ENCODE measurements at regions not wholly inside any gene's neighbourhood (a gene's known extent, or its start where the extent isn't known, plus 50 kb on each side); places are given as distances from the start of the nearest gene placed in this dataset.

DNA sequence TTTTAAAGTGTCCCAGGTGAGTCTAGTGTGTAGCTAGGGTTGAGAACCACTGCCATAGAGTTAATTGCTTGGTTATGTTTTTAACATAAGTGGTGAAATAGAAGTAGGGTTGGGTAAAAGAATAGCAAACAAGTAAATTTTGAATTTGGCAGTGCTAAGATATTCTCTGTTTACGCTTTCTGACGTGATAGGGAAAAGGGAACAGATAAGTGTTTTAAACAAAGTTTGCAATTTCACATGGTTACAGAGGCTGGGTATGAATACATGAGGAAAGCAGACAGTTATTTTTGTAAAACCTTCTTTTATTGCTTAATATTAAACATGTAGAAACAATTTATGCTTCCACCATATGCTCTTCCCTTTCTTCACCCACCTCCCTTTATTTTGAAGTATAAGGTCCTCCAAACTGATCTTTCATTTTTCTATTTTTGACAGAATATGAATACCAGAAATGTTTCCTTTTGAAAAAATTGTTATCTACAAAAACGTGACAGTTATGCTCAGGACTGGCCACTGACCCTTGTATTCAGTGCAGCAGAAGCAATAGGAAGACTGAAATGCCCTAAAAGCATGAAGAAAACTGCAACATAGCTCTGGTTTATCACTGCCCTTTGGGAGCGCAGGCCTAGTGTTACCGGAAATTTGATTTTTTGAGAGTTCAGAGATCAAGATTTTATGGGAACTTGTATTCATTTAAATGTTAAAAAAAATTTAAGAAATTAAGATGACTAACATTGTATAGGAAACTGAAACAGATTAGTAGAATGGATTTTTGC lies 214.4 kb upstream of the ARSJ start:
- Histone ChIP-seq H3K4me1 (ENCODE audit: insufficient read depth, insufficient read length) (no peaks in the 10 kb centered on the region), H3K27me3 (ENCODE audit: insufficient read depth, insufficient read length) (no peaks in the 10 kb centered on the region), H3K9me3 (ENCODE audit: insufficient read depth, low read length) (no peaks in the 10 kb centered on the region), H3K9ac (ENCODE audit: insufficient read length, low read depth) (no peak overlapping the region), H3K4me3 (ENCODE audit: insufficient read length, low read depth) (no peak overlapping the region), H3K36me3 (ENCODE audit: insufficient read depth, insufficient read length, low read length) (no peaks in the 10 kb centered on the region)
- DNase-seq (ENCODE audit: low read depth, low spot score), result no peak
- TF ChIP-seq YY1 (IDR thresholded peaks at IDR 0.05; ENCODE audit: insufficient read depth, insufficient read length) (no peak), SUZ12 (IDR thresholded peaks at IDR 0.05; ENCODE audit: extremely low read depth, insufficient read depth, insufficient read length) (no peak), ZNF274 (IDR thresholded peaks at IDR 0.05; ENCODE audit: low read depth, low read length) (no peak)

- Histone ChIP-seq H3K9me3 (ENCODE audit: insufficient read depth, low read length) (no peaks in the 10 kb centered on the region), H3K4me1 (ENCODE audit: insufficient read depth, insufficient read length) (no peaks in the 10 kb centered on the region), H3K27me3 (ENCODE audit: insufficient read depth, insufficient read length) (no peaks in the 10 kb centered on the region), H3K4me3 (ENCODE audit: insufficient read length, low read depth) (no peak overlapping the region), H3K36me3 (ENCODE audit: insufficient read depth, insufficient read length, low read length) (no peaks in the 10 kb centered on the region), H3K9ac (ENCODE audit: insufficient read length, low read depth) (no peak overlapping the region)
- TF ChIP-seq YY1 (IDR thresholded peaks at IDR 0.05; ENCODE audit: insufficient read depth, insufficient read length), result no peak
- DNase-seq (ENCODE audit: low read depth, low spot score), result no peak
These were observed 217.2 kb upstream of the ARSJ start for GRCh38 chr4:114196606-114197005.

GRCh38 chr4:114200026-114200425 lies 220.6 kb upstream of the ARSJ start:
- Histone ChIP-seq H3K27me3 (ENCODE audit: insufficient read depth, insufficient read length) (no peaks in the 10 kb centered on the region), H3K4me1 (ENCODE audit: insufficient read depth, insufficient read length) (no peaks in the 10 kb centered on the region), H3K9me3 (ENCODE audit: insufficient read depth, low read length) (no peaks in the 10 kb centered on the region), H3K36me3 (ENCODE audit: insufficient read depth, insufficient read length, low read length) (no peaks in the 10 kb centered on the region), H3K4me3 (ENCODE audit: insufficient read length, low read depth) (no peak overlapping the region), H3K9ac (ENCODE audit: insufficient read length, low read depth) (no peak overlapping the region)
- DNase-seq (ENCODE audit: low read depth, low spot score), result no peak
- no peak for TF ChIP-seq ZNF274 (IDR thresholded peaks at IDR 0.05; ENCODE audit: low read depth, low read length)
- TF ChIP-seq YY1 (IDR thresholded peaks at IDR 0.05; ENCODE audit: insufficient read depth, insufficient read length), result no peak
- no peak for TF ChIP-seq SUZ12 (IDR thresholded peaks at IDR 0.05; ENCODE audit: extremely low read depth, insufficient read depth, insufficient read length)

GRCh38 chr4:114205261-114205660 lies 225.8 kb upstream of the ARSJ start:
- H3K9me3 ChIP-seq (ENCODE audit: insufficient read depth, low read length), result no peaks in the 10 kb centered on the region
- no peak for DNase-seq (ENCODE audit: low read depth, low spot score)
- no peak for TF ChIP-seq YY1 (IDR thresholded peaks at IDR 0.05; ENCODE audit: insufficient read depth, insufficient read length)
- TF ChIP-seq ZNF274 (IDR thresholded peaks at IDR 0.05; ENCODE audit: low read depth, low read length), result no peak
- TF ChIP-seq SUZ12 (IDR thresholded peaks at IDR 0.05; ENCODE audit: extremely low read depth, insufficient read depth, insufficient read length), result no peak

GRCh38 chr4:114208574-114209151 lies 229.2 kb upstream of the ARSJ start:
- TF ChIP-seq ZNF274 (IDR thresholded peaks at IDR 0.05; ENCODE audit: low read depth, low read length) (no peak), SUZ12 (IDR thresholded peaks at IDR 0.05; ENCODE audit: extremely low read depth, insufficient read depth, insufficient read length) (no peak), YY1 (IDR thresholded peaks at IDR 0.05; ENCODE audit: insufficient read depth, insufficient read length) (no peak)
- Histone ChIP-seq H3K9ac (ENCODE audit: insufficient read length, low read depth) (no peak overlapping the region), H3K36me3 (ENCODE audit: insufficient read depth, insufficient read length, low read length) (no peaks in the 10 kb centered on the region), H3K4me1 (ENCODE audit: insufficient read depth, insufficient read length) (no peaks in the 10 kb centered on the region), H3K9me3 (ENCODE audit: insufficient read depth, low read length) (no peaks in the 10 kb centered on the region), H3K27me3 (ENCODE audit: insufficient read depth, insufficient read length) (no peaks in the 10 kb centered on the region), H3K4me3 (ENCODE audit: insufficient read length, low read depth) (no peak overlapping the region)
- DNase-seq (ENCODE audit: low read depth, low spot score), result no peak

More at GRCh38 chr4:114205261-114205660, 225.8 kb upstream of the ARSJ start:
- Histone ChIP-seq H3K36me3 (ENCODE audit: insufficient read depth, insufficient read length, low read length) (no peaks in the 10 kb centered on the region), H3K9ac (ENCODE audit: insufficient read length, low read depth) (no peak overlapping the region), H3K4me3 (ENCODE audit: insufficient read length, low read depth) (no peak overlapping the region), H3K27me3 (ENCODE audit: insufficient read depth, insufficient read length) (no peaks in the 10 kb centered on the region), H3K4me1 (ENCODE audit: insufficient read depth, insufficient read length) (no peaks in the 10 kb centered on the region)

DNA sequence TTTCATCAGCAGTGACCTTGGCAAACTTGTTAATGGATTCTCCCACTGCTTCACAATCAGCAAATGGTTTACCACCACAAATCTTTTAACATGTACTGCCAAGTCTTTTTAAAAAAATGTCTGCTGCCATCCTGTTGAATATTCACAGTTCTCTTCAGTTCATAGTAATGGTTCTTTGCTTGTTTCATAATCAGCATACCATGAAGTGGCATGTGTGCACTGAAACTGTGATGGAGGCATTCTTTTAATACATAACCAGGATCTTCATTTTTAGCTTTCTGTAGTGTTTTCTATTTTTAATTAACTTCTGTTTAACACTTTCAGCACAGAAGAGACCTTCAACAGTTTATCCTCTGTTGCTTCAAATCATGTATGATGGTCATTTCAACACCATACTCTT lies 230.1 kb upstream of the ARSJ start:
- Histone ChIP-seq H3K36me3 (ENCODE audit: insufficient read depth, insufficient read length, low read length) (no peaks in the 10 kb centered on the region), H3K4me1 (ENCODE audit: insufficient read depth, insufficient read length) (no peaks in the 10 kb centered on the region), H3K9me3 (ENCODE audit: insufficient read depth, low read length) (no peaks in the 10 kb centered on the region), H3K27me3 (ENCODE audit: insufficient read depth, insufficient read length) (no peaks in the 10 kb centered on the region), H3K9ac (ENCODE audit: insufficient read length, low read depth) (no peak overlapping the region), H3K4me3 (ENCODE audit: insufficient read length, low read depth) (no peak overlapping the region)
- TF ChIP-seq YY1 (IDR thresholded peaks at IDR 0.05; ENCODE audit: insufficient read depth, insufficient read length) (no peak), ZNF274 (IDR thresholded peaks at IDR 0.05; ENCODE audit: low read depth, low read length) (no peak), SUZ12 (IDR thresholded peaks at IDR 0.05; ENCODE audit: extremely low read depth, insufficient read depth, insufficient read length) (no peak)
- DNase-seq (ENCODE audit: low read depth, low spot score), result no peak

- no peaks in the 10 kb centered on the region for H3K27me3 ChIP-seq (ENCODE audit: insufficient read depth, insufficient read length)
- no peaks in the 10 kb centered on the region for H3K9me3 ChIP-seq (ENCODE audit: insufficient read depth, low read length)
- no peak for DNase-seq (ENCODE audit: low read depth, low spot score)
- TF ChIP-seq SUZ12 (IDR thresholded peaks at IDR 0.05; ENCODE audit: extremely low read depth, insufficient read depth, insufficient read length), result no peak
- TF ChIP-seq ZNF274 (IDR thresholded peaks at IDR 0.05; ENCODE audit: low read depth, low read length), result no peak
- TF ChIP-seq YY1 (IDR thresholded peaks at IDR 0.05; ENCODE audit: insufficient read depth, insufficient read length), result no peak
- H3K9ac ChIP-seq (ENCODE audit: insufficient read length, low read depth), result no peak overlapping the region
- H3K36me3 ChIP-seq (ENCODE audit: insufficient read depth, insufficient read length, low read length), result no peaks in the 10 kb centered on the region
- no peak overlapping the region for H3K4me3 ChIP-seq (ENCODE audit: insufficient read length, low read depth)
- H3K4me1 ChIP-seq (ENCODE audit: insufficient read depth, insufficient read length), result no peaks in the 10 kb centered on the region
These were observed 232.1 kb upstream of the ARSJ start for GRCh38 chr4:114211556-114211955.
